GM21515 (cell line): ENCODE measurements at regions not wholly inside any gene's neighbourhood (a gene's known extent, or its start where the extent isn't known, plus 50 kb on each side); places are given as distances from the start of the nearest gene placed in this dataset.

Source experiments
- ATAC-seq: cut with Tn5 transposase; IDR thresholded peaks from one replicate; pipeline ENCODE4 v1.9.1; 2021; ENCODE audit not compliant: unreplicated experiment

DNA sequence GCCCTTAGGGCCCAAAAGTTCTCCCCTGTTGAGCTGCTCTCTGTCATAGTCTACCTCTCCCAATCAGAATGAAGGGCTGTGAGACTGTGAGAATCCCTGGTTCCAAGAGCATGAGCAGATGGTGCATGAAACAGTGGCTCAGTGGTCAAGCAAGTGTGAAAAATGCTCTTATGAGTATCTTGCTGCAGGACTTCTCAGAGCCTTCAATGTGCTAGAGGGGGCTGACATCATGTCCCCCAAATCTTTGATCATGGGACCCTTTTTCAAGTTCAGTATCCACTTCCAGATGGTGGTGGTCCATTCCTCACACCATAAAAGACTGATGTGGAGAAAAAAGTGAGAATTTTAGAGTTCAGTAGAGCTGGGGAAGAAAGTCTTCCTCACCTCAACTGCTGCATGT lies 265.3 kb upstream of the HABP2 start:
- ATAC-seq: no peak

DNA sequence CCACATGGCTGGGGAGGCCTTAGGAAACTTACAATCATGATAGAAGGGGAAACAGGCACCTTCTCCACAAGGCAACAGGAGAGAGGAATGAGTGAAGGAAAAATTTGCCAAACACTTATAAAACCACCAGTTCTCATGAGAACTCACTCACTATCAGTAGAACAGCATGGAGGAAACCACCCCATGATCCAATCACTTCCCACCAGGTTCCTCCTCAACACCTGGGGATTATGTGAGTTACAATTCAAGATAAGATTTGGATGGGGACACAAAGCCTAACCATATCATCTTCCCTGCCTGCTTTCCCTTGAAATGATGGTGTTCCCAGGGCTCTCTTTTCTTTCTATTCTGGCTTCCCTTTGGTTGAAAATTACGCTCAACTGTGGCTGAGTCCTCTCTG lies 262.7 kb upstream of the HABP2 start:
- no peak for ATAC-seq

DNA sequence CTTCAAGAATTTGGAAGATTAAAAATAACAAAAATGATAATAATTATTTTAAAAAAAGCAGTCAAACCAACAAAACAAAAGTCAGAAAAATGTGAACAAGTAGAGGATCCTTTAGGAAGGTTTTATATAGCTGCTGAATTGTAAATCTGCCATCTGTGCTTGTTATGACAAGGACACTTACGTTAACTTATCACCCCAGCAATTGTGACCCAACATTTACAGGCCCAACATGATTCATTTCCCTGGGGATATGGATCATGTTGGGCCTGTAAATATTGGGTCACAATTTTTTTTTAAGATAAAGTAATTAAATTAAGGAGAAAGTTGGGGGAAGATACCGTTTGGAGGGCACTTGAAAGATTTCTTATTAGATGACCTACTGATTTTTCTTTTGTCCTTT lies 261.4 kb upstream of the HABP2 start:
- ATAC-seq: no peak

DNA sequence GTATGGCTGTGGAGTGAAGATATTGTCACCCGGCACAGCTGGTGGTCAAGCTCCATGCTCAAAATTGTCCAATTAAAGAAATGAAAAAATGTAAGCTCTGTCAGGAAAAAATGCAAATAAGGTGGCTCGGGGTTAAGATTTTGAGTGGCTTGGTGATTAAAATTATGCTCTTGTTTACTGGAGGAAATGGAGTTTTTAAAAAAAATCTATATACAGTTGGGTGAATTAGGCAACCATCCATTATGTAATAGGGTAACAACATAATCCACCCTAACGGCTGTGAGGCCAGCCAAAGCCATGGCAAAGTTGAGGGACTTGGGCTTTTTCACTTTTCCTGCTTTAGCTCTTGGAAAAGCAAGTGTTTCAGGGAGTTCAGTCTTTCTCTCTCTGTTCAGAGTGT lies 260.8 kb upstream of the HABP2 start:
- ATAC-seq: no peak

DNA sequence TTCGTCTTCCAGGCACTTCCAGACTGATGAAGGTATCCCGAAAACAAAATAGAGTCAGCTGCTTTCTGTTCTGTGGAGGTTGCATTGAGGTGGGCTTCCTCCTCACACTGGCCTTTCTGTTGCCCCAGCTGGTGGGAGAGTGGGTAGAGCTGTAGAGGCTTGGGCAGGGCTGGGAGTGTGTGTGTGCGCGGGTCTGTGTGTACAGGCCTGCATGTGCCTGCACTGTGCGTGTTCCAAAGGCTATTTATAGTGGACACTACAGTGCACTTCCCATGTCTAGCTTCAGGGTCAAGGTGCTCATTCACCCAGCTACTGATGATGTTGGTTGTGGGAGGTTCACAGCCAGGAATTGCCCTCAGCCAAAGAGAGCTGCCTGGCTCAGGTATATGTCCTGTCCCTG lies 260.1 kb upstream of the HABP2 start:
- ATAC-seq: no peak

DNA sequence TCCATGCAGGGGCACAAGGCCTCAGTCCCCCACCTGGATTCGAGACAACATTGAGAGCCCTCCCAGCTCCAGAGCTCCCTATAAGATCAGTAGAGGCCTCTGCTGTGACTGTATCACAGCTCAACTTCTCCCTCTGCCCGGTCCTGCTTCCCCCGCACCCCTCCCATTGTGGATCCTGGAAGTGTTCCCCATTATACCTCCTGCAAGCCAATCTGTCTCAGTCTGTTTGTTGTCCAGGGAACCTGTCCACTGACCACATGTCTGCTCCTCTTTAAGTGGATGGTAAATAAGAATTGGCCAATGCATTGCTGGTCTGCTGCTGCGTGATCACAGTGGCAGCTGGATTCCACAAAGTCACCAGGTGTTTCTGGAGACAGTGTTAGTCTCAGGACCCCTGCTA lies 259.7 kb upstream of the HABP2 start:
- no peak for ATAC-seq

DNA sequence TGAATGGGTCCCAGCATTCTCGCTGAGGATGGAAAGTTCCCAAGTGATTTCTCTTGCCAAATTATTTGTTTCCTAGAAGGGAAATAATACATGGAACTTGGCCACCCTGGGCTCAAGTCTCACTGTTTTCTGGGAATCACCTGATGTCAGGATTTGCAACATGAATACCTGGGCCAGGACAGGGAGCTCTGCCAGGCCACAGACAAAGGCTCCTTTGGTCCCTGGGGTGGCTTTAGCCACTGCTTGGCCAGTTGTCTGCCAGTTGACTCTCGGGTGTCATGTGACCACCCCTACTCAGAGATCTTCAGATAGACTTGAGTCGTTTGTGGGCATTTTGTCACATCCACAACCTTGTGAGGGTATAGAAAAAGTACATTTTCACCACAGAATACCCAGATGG lies 258.0 kb upstream of the HABP2 start:
- no peak for ATAC-seq

DNA sequence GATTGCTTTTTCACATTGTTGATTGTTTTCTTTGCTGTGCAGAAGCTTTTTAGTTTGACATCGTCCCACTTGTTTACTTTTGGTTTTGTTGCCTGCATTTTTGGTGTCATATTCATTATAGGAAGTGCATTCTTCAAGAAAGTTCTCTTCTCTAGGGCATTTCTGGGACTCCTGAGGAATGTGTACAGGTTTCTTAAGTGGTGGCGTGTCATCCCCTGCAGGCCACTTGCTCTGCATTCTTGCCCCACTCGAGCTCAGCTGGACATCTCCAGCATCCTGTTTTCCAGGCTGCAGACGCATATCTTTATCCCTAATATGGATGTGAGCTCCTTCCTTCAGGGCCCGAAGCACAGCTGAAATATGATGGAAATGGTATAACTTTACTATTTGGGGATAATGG lies 255.6 kb upstream of the HABP2 start:
- ATAC-seq: no peak

DNA sequence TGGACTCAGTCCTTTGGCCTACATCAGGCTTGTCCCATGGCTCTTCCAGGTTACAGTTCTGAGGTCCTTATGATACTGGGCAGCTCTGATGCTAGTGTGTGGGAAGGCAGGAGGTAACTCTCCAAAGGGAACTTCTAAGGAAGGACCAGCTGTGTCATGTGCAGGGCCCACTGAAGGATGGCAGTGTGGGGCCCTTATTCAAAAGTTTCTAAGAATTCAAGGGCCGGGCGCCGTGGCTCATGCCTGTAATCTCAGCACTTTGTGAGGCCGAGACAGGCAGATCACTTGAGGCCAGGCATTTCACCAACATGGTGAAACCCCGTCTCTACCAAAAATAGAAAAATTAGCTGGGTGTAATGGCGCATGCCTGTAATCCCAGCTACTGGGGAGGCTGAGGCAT lies 254.2 kb upstream of the HABP2 start:
- no peak for ATAC-seq

DNA sequence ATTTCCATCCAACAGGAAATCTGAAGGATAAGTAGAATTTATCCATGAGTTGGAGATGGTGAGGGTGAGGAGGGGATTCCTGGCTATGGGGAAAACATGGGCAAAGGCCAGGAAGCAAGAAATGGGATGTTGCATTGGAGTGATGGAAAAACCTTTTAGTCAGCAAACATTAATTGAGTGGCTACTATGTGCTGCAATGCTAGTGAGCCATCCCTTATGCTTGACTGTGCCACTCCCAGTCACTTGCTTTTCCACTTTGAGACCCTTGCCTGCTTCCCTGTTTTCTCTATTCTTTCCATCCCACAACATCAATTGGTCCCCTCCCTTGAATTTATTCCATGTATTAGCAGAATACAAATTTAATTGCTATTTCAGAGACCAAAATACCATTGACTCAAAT lies 252.7 kb upstream of the HABP2 start:
- ATAC-seq: no peak

DNA sequence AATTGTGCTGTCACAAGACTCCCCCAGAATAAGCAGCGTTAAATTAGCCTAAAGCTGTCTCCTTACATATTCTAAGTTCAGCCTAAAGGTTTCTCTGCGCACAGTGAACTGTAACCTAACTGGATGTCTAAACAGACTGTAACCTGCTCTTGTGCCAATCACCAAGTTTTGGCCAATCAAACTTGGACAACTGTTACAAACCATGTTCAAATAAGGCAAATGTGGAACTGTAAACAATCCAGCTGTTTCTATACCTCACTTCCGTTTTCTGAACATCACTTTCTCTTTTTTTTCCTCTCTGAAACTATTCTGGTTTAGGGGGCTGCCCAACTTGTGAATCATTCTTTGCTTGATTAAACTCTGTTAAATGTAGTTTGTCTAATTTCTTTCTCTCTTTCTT lies 252.2 kb upstream of the HABP2 start:
- ATAC-seq: no peak

DNA sequence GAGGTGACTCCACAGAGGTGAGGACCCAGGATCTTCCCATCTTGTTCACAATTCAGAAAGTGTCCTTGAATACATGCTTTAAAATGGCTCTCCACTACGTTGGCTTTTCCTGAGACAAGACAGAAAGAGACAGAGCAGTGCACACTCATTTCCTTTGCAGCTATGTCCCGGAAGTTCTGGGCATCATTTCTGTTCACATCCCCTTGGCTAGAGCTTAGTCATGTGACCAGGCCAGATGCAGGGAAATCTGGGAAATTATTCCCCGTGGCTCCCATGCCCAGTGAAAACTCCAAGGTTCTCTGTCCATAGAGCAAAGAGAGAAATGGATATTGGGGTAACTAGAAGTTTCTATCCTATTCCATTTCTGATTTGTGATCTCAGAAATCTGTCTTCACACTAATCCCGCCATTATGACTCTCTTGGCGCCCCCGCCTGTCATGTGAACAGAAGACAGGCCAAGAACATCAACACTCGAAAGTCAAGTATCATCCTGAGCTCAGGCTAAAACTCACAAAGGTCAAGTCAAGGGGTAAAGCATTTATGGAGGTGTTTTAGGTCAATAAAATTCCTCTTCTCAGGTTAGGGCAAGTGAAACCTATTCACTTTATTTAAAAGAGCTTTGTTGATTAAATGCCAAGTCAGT lies 251.4 kb upstream of the HABP2 start:
- ATAC-seq: no peak

DNA sequence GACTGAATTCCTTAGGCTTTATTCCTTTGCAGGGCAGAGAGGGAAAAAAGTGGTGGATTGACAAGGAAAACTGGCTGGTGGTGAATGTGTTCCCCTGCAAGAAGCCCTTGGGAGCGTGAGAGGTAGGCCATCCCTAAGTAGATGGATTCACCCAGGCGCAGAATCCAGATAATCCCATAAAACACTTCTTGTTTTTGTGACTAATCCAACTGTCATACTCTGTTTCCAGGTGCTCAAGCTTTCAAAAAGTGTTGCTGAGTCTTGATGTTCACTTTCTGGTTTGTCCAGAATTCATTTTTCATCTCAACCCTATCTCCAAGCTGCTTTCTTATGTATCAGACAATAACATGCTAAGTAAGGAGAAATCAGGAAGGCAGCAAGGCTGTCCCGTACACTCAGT lies 250.8 kb upstream of the HABP2 start:
- ATAC-seq: no peak

DNA sequence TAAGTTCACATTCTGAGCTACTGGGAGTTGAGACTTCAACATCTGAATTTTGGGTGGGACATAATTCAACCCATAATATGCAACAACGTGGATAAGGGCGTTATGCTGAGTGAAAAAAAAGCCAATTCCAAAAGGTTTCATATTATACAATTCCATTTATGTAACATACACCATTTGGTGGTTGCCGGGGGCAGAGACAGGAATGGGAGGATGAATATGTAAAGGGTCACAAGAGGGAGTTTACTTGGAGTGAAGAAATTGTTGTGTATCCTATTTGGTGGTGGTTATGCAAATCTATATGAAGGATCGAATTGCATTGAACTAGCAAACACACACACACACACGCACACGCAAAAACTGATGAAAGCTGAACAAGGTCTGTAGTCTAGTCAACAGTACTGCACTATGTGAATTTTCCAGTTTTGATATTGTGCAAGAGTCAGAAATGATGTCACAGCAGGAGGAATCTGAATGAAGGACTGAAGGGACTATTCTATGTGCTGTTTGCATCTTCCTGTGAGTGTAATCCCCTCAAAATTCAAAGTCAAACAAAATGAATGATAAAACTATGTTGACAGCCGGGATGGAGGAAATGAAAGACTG lies 249.2 kb upstream of the HABP2 start:
- no peak for ATAC-seq

DNA sequence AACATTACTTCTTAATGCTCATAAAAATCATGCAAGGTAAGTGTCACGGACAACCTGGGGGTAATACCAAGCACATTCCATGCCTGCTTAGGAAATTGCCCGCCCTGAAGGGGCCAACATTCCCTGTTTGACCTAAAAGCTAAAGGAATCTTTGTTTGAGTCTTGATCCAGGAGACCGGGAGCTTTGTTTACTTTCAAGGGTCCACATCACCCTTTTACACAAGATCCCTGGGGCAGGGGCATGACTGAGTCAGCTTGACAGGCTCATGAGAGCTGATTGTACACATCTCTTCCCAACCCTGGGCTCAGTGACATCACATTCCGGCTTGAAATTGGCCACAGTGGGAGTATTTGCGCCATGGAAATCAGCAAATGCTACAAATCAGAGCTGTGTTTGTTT lies 248.1 kb upstream of the HABP2 start:
- ATAC-seq: no peak

DNA sequence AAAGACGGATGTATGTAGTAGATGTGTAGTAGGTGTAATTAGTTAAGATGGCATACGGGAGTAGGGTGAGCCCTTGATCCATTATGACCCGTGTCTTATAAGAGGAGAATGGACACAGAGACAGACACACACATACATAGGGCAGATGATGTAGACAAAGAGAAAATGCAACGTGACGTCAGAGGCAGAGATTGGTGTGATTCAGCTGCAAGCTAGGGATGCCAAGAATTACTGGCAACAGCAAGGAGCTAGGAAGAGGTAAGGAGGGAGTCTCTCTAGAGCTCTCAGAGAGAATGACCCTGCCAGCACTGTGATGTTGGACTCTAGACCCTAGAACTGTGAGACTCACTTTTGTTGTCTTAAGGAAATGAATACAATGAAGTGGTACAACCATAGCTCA lies 247.0 kb upstream of the HABP2 start:
- ATAC-seq: no peak

DNA sequence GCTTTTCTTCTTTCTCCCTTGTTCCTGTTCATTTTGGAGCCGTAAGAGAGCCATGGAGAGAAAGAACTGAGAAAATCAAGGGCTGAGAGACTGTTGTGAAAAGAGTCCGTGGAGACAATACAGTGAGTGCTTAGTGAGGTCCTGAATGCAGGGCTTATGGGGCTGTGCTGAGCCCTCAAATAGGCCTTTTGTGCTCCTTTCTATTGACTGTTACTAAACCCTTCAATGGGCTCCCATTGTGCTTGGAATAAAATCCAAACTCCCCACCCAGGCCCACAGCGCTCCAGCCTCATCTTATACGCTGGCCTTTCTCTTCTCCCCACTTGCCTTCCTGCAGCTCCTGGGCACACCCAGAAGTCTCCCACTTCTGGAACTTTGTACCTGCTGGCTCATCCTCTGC lies 243.1 kb upstream of the HABP2 start:
- no peak for ATAC-seq

DNA sequence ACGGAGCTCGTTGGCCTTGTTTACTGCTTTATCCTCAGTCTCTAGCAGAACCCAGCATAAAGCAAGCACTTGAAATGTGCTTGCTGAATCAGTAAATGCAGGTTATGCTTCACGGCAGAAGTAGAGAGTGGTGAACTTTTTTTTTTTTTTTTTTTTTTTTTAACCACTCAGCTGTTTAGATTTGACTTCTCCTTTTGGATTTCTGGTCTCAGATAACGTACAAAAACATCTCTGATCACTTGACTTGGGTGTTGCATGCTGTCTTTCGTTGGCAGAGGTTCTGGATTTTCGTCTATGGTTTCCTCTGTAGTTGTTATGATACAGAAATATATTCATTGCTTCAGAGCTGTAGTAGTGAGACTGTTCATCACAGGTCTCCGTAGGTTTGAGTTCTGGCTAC lies 242.5 kb upstream of the HABP2 start:
- ATAC-seq: no peak

DNA sequence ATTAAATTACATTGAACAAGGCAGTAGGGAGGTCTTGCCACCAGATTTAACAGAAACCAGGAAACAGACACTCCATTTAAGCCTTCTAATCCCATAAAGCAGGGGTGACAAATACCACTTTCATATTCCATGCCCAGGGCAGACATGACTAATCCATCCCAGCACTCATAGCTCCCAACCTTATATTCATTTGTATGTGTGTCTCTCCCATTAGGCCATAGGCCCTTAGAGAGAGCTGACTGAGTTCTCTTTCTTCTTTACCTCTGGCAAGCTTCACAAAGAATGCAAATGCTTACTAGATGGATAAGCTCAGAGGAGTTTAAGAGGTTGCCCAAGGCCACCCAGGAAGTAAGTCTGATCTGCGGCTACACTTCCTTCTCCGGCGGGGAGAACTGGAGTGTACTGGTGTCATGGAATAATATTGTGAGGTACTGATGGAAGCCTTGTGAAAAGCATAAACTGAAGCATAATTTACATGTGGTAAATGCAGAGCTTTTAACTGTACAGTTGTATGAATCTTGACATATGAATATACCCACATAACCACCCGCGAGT lies 239.7 kb upstream of the HABP2 start:
- ATAC-seq: no peak

DNA sequence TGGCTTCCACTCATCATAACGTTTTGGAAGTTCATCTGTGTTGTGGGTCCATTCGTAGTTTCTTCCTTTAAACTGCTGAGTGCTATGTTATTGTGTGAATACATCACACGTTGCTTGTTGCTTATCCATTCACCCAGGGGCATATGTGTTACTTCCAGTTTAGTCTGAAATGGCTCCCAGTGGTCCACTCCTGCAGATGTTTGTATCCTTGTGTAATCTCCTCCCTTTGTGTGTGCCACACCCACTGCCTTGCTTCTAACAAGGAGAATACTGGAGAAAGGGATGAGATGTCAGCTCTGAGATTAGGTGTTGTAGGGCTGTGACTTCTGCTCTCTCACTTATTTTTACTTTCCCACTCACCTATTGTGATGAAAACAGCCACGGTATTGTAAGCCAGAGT lies 239.1 kb upstream of the HABP2 start:
- ATAC-seq: no peak

DNA sequence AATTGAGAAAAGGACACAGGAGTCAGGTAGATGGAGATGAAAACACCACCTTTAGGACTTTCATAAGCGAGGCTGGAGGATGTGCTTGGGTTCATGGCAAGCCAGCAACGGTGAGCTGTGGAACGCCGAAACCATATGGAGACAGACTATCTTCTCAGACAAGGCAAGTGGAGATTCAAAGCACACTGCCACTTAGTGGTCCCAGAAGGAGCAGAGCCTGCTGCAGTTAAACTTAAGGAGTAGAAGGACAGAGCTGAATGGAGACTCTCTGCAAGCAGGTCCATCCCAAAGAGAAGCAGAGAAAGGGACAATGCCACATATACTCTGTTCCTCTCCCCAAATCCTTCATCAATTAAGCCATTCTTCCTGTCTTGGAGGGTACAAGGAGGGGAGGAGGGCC lies 236.3 kb upstream of the HABP2 start:
- no peak for ATAC-seq

DNA sequence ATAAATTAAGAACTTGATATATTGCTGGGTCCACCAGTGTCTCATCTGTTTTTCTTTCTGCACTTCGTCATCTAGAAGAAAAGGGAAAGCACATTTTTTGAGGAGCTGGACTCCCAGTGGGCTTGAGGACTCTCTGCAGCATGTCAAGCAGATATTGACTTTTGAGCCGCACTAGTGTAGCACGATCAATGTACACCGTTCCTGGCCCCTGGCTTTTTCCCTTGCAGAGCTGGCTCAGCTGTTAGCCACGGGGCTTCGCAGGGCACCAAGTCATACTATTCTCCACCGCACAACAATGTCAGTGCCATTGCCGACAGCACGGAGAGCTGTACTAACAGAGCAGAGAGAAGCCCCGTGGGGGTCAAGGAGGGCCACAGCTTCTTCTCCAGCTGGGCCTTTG lies 235.4 kb upstream of the HABP2 start:
- no peak for ATAC-seq

DNA sequence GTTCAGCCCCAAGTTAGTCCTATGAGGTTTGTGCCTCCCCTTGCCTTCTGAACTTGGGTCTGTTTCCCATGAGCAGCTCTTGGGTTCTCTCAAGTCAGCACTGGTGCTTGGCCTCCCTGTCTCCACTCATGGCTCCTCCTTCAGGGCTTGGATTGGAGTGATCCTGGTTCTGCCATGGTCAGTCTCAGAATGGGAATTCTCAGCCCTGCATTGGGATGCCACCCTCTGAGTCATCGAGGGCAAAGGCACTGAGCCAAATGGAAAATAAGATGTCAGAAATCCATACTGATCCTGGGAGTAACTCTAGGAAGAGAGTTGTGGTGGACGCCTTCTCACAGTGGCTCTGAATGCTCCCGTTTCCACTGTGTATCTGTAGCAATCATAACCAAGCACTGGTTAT lies 233.4 kb upstream of the HABP2 start:
- no peak for ATAC-seq
